GM12874 (cell line): ENCODE measurements at regions not wholly inside any gene's neighbourhood (a gene's known extent, or its start where the extent isn't known, plus 50 kb on each side); places are given as distances from the start of the nearest gene placed in this dataset.

Source experiments
- CTCF ChIP-seq: IDR thresholded peaks from 2 replicates; pipeline ENCODE4 v1.5.1; 2011; ENCODE audit warnings: low read depth, mild to moderate bottlenecking, control low read depth, low read length, moderate library complexity; ENCODE audit not compliant: insufficient read depth

- TF ChIP-seq CTCF = no peak
These were observed 118.1 kb downstream of the HNRNPD start for GRCh38 chr4:82255657-82256056.

GRCh38 chr4:82248903-82249632 lies 124.7 kb downstream of the HNRNPD start:
- TF ChIP-seq CTCF = no peak

- no peak for TF ChIP-seq CTCF
These were observed 126.2 kb downstream of the HNRNPD start for GRCh38 chr4:82247629-82248028.

GRCh38 chr4:82247171-82247570 lies 126.6 kb downstream of the HNRNPD start:
- TF ChIP-seq CTCF = no peak

- no peak for TF ChIP-seq CTCF
These were observed 132.3 kb downstream of the HNRNPD start for GRCh38 chr4:82241534-82241933.

GRCh38 chr4:82240410-82240809 lies 133.4 kb downstream of the HNRNPD start:
- TF ChIP-seq CTCF = no peak

GRCh38 chr4:82235346-82235745 lies 138.4 kb downstream of the HNRNPD start:
- TF ChIP-seq CTCF = no peak

- no peak for TF ChIP-seq CTCF
These were observed 140.9 kb downstream of the HNRNPD start for GRCh38 chr4:82232891-82233290.
